ENCODE measurements at regions not wholly inside any gene's neighbourhood (a gene's known extent, or its start where the extent isn't known, plus 50 kb on each side); places are given as distances from the start of the nearest gene placed in this dataset.
"Not testable (repeated sequence)": the region's sequence is repeated elsewhere in the genome, so short reads cannot be mapped to it uniquely, and the experiment has no call there.

GRCh38 chr9:78172610-78173009 is 63.3 kb upstream of the CEP78 start:
- not testable (repeated sequence) for DNase-seq

DNA sequence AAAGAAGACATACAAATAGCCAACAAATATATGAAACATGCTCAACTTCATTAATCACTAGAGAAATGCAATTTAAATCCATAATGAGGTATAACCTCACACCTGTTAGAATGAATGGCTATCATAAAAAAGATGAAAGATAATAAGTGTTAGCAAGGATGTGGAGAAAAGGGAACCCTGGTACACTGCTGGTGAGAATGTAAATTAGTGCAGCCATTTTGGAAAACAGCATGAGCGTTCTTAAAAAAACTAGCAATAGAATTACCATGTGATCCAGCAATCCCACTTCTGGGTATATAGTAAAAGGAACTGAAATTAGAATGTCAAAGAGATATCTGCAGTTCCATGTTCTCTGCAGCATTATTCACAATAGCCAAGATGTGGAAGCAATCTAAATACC is 64.2 kb upstream of the CEP78 start:
- no peak for DNase-seq

- DNase-seq, result no peak
Measured at GRCh38 chr9:78169125-78169524, 66.8 kb upstream of the CEP78 start.

DNA sequence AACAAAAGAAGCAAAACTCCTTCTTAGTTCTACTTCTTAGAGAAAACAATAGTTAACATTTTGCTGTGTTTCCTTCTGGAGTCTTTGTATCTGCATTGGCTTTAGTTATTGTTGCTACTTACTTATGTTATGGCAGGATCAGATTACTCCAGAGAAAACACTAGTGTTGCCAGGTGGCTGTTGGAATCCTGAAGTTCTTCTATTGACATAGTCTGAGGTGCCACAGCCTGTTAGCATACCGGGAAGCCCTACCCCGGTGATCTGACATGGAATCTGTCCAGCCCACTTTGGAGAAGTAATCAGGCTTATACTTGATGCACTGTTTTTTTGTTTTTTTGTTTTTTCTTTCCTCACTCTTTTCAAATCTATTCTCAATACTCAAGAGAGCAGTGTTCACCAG is 68.5 kb upstream of the CEP78 start:
- no peak for DNase-seq

DNA sequence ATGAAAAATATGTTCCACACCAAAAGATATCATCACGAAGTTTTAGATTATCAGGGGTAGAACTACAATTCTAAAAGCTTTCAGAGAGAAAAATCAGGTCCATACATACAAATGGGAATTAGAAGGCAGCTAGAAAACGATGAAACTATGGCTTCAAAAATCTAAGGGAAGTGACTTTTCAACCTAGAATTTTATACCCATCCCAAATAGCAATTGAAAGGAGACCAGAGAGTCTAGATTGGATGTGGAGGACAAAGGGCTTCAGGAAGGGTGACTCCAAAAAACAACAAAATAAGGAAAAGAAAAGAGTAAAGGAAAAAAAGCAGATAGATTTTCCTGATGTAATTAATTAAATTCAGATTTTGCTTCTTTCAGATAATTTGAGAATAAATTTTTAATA is 72.0 kb upstream of the CEP78 start:
- no peak for DNase-seq

DNA sequence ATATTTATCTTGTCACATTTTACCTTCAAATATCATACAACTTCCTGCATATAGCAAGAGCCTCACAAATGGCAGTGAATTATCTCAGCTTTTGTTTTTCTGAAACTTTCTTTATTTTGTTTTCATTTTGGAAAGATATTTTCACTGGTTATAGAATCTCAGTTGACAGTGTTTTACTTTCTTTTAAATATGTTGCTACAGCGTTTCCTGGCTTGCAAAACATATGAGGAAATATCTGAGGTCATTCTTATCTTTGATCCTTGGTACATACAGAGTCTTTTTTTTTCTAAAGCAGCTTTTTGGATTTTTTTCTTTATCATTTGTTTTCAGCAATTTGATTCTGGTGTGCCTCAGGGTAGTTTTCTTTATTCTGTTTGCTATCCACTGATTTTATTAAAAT is 77.6 kb upstream of the CEP78 start:
- no peak for DNase-seq

DNA sequence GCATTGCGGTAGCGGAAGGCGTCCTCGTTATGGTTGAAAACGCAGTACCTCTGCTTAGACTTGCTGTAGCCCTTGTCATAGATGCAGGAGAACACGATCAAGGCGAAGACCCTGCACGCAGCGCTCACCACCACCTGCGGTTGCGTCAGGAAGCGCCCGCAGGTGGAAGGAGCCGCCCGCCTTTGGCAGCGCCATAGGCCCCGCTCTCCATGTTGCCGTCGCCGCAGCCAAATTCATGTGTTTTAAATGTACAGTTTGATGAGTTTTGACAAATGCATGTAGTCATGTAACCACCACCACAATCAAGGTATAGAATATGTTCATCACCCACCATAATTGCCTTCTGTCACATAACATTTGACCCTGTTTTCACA is 84.9 kb upstream of the CEP78 start:
- no peak for DNase-seq

DNA sequence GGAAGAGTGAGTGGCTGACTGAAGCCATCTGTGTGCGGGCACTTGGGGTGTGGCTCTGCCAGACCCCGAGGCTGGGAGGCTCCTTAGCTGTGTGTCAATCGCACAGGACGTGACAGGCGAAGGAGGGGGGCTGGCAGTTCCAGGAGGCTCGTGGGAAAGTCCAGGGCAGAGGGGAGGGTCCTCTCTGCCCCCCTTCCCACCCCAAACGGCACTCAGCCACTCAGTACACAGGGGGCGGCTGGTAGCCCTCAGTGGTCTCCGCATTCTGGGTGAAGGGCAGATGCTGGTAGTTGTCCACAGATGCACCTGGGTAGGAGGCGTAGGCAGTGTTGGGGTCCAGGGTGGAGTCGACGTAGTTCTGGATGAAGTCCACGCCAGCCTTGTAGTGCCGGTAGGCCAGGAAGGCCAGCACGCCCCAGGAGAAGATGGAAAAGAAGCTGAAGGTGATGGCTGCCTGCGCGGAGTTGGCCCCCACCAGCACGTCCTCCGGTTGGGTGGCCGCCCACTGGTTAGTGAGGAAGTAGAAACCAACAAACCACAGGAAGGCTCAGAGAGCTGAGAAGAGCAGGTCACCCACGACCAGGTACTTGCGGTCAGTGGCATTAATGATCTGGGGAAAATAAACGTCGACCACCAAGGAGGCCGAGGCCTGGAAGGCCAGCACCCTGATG is 85.4 kb upstream of the CEP78 start:
- DNase-seq, result no peak

- no peak for DNase-seq
Measured at GRCh38 chr9:78149702-78150291, 86.1 kb upstream of the CEP78 start.

DNA sequence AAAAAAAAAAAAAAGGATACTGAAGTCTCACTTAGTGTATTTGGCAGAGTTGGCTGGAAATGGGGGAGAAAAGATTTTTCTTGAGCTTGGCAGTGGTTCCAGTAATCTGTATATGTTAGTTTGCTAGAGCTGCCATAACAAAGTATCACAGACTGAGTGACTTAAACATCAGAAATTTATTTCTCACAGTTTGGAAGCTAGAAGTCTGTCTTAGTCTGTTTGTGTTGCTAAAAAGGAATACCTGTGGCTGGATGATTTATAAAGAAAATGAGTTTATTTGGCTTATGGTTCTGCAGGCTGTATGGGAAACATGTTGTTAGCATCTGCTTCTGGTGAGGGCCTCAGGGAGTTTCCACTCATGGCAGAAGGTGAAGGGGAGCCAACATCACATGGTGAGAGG is 89.6 kb upstream of the CEP78 start:
- no peak for DNase-seq

- DNase-seq, result no peak
Measured at GRCh38 chr9:78144663-78145377, 91.1 kb upstream of the CEP78 start.

DNA sequence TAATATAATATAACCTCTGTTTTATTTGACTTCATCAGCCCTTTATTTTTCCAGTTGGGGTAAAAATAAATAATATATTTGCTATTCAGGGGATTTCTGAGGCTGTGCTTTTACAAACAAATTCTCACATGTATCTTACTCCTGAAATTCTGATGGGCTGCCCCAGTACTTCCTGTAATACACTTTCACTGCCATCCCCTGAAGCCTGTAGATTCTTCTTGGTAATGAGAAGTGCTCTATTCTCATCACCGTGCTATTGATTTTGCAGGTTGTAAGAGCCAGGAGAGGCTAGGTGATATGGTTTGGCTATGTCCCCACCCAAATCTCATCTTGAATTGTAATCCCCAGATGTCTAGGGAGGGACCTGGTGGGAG is 91.9 kb upstream of the CEP78 start:
- DNase-seq, result no peak

DNA sequence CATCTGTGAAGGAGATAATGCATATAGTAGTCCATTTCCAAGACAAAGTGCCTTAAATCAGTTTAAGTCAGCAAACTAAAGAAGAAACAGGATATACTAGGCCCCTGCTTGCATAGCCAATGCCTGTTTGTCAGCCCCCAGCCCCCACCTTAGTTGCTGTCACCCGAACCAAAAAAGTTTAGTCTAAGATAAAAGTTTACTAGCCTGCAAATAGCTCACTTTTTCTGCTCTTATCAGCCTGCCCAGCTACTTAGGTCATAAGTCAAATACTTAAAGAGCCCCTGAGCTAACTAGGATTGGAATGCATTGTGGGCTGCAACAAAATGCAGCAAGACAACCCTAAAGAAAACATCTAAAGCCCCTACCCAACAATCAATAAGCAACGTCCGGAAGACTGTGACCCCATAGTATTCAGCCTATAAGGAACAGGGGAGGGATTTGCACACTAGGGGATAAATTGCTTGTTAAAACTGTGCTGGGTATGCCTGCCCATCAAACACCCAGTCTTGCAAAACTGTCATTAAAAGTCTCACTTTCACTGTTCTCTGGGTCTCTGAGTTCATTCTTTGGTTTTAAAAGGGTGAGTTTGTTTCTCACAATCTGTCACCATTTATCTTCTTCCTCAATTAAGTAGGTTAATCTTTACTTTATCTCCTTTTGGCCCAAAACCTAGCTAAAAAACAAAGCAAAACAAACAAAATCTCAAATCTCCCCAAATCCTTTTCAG is 92.4 kb upstream of the CEP78 start:
- no peak for DNase-seq

DNA sequence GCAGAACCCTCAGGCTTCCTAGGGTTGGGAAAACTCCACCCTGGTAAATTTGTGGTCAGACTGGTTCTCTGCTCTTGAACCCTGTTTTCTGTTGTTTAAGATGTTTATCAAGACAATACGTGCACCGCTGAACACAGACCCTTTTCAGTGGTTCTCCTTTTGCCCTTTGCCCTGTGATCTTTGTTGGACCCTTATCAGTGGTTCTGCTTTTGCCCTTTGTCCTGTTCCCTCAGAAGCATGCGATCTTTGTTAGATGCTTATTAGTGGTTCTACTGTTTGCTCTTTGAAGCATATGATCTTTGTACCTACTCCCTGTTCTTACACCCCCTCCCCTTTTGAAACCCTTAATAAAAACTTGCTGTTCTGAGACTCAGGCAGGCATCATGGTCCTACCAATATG is 93.6 kb upstream of the CEP78 start:
- not testable (repeated sequence) for DNase-seq

DNA sequence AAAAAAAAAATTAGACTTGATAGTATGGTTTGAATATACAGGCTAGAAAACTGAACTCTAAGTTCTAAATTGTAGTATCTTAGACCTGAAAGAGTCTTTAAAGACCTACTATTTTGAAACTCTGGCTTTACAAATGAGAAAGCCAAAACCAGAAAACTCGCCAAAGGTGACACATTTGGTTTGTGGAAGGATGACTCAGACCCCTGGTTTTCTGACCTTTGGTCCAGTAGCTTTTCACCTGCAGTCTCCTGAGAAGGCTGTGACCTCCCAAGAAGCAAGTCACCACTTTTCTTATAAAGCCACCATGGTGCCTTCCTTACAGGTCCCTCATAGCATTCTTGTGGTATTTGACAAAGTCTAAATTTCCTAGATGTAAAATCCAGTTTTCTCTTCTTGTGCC is 102.1 kb upstream of the CEP78 start:
- DNase-seq, result no peak

- no peak for DNase-seq
Measured at GRCh38 chr9:78132701-78133058, 101.1 kb upstream of the GNAQ start.

- no peak for DNase-seq
Measured at GRCh38 chr9:78131969-78132700, 100.5 kb upstream of the GNAQ start.

DNA sequence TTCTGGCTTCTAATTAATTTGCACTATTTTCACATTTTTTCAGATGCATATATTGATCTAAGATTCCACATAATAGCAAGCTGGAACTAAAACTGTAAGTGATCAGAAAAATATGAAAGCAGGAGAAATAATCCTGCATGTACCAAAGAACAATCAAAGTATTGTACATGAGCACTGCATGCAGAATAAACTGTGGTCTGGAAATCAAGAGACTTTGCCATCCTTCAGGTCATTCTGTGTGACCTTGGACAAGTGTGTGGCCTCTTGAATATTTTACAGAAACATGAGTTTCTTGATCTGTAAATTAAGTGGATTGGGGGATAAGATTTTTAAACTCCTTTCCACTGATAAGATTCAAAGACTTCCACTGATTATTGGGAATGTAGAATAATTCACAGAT is 99.2 kb upstream of the GNAQ start:
- no peak for DNase-seq

DNA sequence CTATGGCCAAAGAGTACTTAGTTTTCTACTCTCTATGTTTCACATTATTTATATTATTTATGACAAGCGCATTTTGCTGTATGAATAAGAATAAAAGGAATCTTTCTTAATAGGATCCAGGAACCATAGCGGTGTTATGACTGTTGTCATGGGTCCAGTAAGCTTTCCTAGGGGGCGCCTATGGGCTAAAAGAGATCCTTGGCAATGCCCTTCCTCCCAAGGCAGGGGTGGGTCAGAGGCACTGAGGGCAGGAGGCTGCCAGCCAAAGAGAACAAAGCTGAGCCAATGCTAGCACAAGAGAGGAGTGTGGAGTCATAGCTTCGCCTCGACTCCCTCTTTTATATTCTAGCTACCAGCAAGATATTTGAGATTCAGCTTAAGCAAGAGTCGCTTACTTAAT is 98.4 kb upstream of the GNAQ start:
- DNase-seq, result no peak

DNA sequence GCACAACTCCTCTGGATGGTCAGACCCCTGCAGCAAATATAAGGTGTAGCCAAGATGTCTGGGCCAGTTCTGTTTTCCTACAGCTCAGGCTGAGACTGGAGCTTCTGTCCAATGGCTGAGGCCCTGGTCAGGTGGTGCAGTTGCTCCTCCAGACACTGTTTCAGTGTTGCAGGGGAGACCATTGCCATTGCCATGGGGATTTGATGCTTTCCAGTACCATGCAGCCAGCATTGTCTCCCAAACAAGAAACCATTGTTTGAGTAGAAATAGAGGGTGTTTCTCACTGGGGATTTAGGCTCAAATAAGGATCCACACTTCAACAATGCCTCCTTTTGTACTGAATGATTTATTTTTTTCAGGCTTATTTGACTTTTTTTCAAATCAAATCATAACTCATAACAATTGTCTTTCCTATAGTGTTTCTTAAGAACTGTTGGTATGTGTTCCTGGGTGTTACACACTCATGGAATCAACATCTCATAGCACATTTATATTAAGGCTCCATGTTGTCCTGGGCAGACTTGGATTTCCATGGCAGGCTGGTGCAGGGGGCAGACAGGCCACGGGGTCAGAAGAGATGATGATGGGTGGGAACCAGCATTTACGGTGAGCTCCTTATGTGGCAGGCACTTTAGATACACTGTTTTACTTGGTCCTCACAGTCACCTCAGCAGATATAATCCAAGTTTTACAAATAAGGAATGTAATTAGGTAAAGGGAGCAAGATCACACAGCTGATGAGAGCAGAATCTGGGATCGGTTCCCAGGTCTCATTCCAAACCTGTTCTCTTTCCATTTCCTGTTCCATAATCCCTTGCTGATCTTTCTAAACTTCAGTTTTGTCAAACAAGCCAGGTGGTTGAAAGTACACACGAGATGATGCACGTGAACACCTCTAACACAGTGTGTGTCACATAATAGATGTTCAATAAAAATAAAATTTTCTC is 95.9 kb upstream of the GNAQ start:
- no peak for DNase-seq

DNA sequence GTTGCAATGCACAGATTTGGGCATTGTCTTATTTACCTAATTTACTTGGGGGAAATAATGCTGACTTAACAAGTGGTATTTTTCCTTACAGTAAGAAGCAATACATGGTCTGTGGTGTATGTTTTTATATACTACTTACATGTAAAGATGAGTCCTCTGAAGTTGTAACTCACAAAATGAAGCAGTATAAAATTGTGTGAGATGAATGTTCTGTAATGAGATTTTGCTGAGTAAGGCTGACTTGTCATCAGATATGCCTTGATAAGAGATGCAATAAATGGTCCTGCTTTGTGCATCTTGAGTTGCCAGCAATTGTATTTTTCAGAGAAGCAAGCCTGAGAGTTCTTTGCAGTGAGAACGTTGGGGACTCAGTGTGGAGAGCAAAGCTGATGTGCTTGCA is 92.2 kb upstream of the GNAQ start:
- no peak for DNase-seq

- no peak for DNase-seq
Measured at GRCh38 chr9:78122631-78123030, 91.0 kb upstream of the GNAQ start.
